A549 (cell line): ENCODE measurements at regions not wholly inside any gene's neighbourhood (a gene's known extent, or its start where the extent isn't known, plus 50 kb on each side); places are given as distances from the start of the nearest gene placed in this dataset.

Experiments used
- ESRRA ChIP-seq: fragments of 150-350 bp; IDR thresholded peaks from 2 replicates; pipeline ENCODE4 v1.6.1; 2014; ENCODE audit warnings: mild to moderate bottlenecking, low read length, borderline replicate concordance
- SMC3 ChIP-seq: fragments of >200 bp; sonication (Bioruptor Twin); formaldehyde crosslinking; IDR thresholded peaks from 3 replicates; pipeline ENCODE4 v1.6.1; 2018; ENCODE audit warnings: inconsistent platforms
- SREBF2 ChIP-seq: fragments of 450-650 bp; IDR thresholded peaks from 2 replicates; pipeline ENCODE4 v1.6.1; 2014; ENCODE audit warnings: mild to moderate bottlenecking, moderate library complexity
- TF ChIP-seq, protein P1 (sequence below): fragments of >200 bp; sonication (Bioruptor Twin); formaldehyde crosslinking; IDR thresholded peaks from 3 replicates; pipeline ENCODE4 v1.5.1; 2016

DNA sequence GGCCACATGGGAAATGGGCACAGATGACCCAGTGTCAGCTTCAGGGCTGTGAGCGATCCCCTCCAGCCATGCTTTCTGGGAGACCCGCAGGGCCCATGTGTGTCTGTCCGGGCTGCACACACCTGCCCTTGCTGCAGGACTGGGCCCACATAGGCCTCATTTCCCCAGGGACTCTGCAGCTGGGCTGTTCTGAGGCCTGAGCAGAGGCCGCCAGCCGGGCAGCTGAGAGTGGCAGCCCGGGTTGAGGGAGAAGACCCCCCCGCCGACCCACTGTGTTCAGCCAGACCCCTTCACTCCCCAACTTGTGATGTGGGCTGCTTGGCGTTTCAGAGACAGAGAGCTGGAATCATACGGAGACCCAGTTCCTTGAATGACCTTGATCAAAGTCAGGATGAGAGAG lies 50.1 kb upstream of the DPYSL4 start:
- no peak for TF ChIP-seq SMC3
- no peak for TF ChIP-seq SREBF2
- no peak for TF ChIP-seq ESRRA
- TF ChIP-seq, protein P1, sequence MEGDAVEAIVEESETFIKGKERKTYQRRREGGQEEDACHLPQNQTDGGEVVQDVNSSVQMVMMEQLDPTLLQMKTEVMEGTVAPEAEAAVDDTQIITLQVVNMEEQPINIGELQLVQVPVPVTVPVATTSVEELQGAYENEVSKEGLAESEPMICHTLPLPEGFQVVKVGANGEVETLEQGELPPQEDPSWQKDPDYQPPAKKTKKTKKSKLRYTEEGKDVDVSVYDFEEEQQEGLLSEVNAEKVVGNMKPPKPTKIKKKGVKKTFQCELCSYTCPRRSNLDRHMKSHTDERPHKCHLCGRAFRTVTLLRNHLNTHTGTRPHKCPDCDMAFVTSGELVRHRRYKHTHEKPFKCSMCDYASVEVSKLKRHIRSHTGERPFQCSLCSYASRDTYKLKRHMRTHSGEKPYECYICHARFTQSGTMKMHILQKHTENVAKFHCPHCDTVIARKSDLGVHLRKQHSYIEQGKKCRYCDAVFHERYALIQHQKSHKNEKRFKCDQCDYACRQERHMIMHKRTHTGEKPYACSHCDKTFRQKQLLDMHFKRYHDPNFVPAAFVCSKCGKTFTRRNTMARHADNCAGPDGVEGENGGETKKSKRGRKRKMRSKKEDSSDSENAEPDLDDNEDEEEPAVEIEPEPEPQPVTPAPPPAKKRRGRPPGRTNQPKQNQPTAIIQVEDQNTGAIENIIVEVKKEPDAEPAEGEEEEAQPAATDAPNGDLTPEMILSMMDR: no peak
